T-helper 9 cell (primary cell): ENCODE measurements at regions not wholly inside any gene's neighbourhood (a gene's known extent, or its start where the extent isn't known, plus 50 kb on each side); places are given as distances from the start of the nearest gene placed in this dataset.
"Not testable (repeated sequence)": the region's sequence is repeated elsewhere in the genome, so short reads cannot be mapped to it uniquely, and the experiment has no call there.

ENCODE experiments used
- DNase-seq: peaks from one replicate; pipeline ENCODE4 v3.0.0-alpha.2; 2020

DNA sequence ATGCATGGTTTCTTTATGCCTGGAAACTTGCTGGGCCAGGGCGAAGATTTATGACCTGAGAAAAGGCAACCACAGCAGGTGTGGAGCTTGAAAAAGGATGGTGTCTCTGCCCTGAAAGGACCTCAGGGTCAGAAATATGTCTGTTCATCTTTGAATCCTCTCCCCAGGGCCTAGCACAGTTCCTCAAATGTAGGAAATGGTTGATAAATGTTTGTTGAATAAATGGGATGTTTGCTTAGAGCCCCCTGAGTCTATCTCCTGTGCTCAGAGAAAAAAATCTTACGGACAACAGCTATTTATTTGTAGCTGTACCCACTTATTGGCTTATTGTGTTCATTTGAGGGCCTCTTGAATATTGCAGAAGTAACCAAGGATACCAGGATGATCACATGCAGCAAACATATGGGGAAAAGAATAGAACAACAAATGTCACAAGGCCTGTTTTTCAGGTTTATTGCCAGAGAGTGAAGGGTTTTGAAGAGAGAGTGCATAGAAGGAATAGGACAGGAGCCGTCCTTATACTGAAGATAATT lies 114.5 kb downstream of the KLF5 start:
- no peak for DNase-seq

DNA sequence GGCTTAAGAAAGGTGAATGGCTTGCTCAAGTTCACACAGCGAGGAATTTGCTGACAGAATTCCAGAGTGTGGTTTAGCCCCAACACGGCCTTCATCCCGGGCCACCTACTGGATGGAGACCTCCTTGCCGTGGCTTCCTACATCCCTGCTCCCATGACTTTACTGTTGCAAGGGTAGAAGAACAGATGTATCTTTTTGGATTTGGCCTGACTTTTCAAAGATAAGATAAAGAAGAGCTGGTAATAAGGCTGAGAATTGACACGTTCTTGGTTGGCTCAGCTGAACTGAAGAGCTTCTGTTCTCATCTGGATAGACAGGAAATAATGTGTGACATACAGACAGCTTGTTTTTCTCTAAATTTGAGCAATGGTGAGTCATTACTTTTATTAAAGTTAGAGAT lies 113.1 kb downstream of the KLF5 start:
- no peak for DNase-seq

DNA sequence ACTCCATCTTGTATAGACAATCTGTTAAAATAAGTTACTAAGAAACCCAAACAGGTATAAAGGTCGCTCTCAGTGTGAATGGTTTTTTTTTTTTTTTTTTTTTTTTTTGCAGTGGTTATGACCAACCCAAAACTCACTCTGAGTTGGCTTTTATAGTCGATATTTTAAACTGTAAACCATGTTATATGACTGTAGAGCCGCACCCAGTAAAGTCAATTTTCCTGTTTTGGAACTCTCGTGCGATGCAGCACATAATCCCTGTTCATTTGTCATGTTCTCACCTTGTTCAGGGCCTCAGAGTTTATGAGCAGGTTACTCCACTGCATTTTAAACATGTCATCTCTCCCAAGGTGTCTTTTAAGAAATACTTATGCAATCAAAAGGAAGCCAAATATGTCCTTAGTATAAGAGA lies 112.5 kb downstream of the KLF5 start:
- DNase-seq, result no peak

DNA sequence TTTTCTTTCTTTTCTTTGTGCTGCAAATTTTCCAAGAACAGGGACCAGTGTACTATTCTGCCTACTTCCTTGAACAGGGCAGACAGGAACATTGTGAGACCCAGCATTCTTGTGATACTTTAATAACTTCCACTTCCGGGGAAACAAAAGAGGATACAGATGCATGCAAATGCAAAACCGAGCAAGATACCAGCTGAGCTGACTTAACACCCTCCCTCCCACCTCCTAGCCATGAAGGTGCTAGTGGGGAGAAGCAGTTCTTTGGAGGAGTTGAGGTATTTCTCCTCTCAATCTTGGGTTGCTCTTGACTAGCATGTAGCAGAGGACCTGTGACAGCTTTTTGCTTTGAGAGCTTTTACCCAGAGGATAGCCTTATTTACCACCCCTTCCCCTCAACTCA lies 111.2 kb downstream of the KLF5 start:
- no peak for DNase-seq

DNA sequence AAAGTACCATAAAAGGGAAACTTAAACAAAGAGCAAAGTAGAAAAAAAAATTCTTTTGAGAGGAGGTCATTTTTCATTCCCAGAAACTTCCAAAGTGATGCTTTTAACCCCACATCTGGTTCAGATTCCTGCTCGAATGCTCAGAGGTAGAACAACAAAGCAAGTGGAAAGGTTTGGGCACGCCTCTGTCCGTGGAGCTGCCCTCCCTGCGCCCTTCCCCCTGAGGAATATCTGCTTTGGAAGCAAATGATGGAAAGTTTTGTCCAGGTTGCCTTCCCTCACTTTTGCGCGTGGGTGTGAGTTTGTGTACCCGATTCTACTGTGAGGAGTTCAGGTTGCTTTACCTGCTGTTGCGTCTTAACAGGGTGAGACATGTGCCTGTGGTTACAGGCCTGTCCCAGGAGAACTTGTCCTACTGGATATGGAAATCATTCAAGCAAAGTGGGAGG lies 110.2 kb downstream of the KLF5 start:
- DNase-seq, result no peak

DNA sequence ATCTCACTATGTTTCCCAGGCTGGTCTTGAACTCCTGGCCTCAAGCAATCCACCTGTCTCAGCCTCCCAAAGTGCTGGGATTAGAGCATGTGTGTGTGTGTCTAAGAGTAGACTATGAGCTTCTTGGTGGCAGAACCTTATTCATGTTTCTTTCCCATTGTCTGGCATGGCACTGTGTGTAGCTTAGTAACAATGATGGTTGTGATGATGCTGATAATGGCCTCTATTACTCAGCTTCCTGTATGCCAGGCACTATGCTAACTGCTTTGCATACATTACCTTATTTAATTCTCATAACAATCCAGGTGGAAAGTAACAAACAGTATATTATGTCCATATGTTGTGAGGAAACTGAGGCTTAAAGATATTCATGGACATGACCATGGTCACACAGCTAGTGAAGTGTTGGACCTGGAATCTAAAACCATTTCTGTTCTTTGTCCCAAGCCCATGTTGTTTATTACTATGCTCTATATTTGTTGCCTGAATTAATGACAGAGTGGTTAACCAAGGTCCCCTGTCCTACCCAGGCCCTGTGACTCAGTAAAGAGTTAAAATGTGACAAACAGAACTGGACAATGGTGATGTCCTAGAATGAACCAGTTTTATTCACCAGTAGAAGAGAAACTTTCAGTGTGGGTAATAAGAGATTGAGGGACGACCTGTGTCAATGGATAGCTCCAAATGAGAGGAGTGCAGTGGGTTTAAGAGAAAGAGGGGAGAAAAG lies 109.6 kb downstream of the KLF5 start:
- no peak for DNase-seq

DNA sequence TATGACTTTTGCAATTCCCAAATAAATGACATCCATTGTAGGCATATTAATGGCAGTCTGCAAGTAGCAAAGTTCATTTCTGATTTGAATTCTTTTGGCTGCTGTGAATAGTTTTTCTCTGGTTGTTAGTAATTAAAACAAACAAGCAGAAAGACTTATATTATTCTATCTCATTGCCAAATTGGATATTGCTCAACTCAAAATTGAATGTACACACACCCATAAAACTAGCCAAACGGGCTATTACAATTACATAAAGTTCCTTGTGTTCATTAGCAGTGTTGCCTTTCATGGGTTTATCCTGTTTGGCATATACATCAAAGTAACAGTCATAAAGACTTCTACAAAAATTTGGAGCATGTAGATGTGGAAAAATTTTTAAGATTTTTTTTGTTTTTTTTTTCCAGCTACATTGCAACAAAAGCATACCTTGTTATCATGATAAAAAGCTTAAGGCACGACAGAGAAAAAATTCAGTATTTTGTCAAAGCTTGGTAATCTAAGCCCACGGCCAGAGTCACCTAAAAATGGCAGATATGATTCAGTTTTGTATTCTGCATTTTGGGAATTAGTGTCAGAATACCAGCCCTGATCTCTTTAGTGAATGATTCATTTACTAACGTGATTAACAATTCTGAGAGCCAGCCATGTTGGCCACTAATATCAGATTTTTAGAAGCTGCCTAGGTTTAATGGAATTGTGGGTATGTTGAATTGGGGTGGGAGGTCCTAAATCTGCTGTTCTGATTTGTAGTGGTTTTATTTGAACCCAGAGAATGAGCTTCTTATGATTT lies 108.4 kb downstream of the KLF5 start:
- DNase-seq, result no peak

DNA sequence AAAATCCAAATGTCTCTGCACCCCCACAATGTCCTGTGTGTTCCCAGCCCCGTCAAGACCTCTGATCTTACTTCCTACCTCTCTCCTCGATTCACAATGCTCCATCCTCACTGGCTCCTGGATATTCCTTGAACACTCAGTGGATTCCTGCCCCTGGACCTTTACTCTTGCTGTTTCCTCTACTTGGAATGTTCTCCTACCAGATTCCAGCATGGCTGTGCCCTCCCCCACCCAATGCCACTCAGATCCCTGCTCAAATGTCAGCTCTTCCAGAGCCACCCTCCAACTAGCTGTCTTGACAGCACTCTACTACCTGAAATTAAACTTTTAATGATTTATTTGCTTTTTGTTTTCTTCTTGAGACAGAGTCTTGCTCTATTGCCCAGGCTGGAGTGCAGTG lies 107.4 kb downstream of the KLF5 start:
- DNase-seq, result no peak

DNA sequence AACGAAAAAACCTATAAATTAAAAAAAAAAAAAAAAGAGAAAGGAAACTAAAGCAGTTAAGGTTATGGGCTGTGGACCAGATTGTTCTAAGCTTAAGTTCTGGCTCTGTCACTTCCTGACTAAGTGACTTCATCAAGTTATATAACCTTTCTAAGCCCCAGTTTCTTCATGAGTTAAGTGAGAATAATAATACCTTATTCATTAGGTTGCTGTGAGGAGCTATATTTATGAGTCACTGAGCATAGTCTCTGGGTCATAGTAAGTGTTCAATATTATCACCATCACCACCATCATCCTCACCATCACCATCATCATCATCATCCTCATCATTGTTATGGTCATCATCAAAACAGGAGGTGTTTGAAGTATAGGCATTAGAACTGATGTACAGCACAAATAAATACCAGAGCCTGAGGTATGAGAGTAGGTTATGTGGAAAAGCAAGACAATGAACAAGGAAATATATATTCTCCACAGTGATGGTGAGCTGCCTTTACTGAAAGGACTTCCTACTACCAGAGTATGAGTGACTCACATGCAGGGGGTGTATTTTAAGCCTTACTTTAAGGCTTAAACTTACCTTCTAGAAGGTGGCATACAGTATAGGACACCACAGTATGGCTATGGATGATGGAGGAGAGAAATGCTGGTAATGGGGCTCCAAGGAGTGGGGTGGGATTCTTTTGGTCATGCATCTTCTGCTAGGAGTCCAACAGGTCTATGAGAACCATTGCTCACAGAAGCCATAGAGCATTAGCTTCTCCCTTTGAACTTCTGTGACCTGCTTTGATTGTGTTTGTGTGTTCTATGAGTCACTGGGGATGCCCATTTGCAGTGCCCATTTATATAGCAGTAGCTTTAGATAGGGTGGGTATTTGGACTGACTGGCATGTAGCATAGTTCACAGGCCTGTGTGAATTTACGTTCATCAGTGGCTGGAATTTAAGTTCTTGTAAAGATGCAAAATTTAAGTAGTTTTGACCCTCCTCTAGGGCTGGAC lies 104.4 kb downstream of the KLF5 start:
- DNase-seq, result no peak

DNA sequence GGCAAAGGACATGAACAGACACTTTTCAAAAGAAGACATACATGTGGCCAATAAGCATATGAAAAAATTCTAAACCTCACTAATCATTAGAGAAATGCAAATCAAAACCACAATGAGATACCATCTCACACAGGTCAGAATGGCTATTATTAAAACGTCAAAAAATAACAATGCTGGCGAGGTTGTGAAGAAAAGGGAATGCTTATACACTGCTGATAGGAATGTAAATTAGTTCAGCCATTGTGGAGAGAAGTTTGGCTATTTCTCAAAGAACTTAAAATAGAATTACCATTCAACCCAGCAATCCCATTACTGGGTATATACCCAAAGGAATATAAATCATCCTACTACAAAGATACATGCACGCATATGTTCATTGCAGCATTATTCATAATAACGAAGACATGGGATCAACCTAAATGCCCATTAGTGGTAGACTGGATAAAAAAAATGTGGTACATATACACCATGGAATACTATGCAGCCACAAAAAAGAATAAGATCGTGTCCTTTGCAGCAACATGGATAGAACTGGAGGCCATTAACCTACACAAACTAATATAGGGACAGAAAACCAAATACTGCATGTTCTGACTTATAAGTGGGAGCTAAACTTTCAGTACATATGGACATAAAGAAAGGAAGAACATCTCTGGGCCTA lies 101.7 kb downstream of the KLF5 start:
- not testable (repeated sequence) for DNase-seq

DNA sequence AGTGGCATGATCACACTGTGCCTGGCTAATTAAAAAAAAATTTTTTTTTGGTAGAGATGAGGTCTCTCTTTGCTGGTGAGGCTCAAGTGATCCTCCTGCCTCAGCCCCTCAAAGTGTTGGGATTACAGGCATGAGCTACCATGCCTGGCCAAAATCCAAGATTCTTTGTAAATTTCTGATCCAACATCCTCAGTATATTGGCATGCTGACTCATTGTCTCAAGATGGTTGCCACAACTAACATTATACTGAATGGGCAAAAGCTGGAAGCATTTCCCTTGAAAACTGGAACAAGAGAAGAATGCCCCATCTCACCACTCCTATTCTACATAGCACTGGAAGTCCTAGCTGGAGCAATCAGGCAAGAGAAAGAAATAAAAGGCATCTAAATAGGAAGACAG lies 100.0 kb downstream of the KLF5 start:
- DNase-seq, result no peak

DNA sequence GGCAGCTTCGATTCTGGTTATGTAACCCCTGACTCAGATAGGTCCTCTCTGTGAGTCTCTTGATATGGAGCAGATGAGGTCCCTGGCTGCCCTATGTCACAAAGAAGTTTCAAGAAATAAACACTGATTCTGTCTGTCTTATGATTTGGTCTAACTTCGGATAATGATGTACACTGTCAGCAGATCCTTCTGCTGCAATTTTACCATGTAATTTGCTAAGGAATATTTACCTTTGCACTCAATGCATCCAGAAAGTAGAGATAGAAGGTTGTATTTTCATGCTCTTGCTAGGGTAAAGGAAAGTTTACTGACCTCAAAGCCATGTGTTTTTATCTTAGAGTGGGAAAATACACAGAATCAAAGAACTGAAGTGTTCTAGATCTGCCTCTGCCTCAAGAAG lies 98.2 kb downstream of the KLF5 start:
- no peak for DNase-seq

DNA sequence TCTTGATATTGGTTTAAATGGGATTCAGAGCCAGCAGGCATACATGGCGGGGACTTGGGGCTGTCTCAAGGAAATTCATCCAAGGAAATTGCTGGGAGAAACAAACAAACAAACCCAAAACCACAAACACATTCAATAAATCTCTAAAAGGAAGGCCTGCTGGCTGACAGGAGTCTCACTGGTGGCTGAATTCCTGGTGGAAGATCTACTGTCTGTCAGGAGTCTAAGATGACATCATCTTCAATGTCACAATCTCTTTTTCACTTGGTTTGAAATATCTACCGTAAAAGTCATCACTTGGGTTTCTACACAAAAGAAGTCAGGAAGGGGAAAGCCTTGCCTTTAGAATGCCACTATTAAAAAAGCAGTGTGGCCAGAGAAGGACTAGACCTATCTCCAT lies 87.9 kb downstream of the KLF5 start:
- DNase-seq, result no peak

DNA sequence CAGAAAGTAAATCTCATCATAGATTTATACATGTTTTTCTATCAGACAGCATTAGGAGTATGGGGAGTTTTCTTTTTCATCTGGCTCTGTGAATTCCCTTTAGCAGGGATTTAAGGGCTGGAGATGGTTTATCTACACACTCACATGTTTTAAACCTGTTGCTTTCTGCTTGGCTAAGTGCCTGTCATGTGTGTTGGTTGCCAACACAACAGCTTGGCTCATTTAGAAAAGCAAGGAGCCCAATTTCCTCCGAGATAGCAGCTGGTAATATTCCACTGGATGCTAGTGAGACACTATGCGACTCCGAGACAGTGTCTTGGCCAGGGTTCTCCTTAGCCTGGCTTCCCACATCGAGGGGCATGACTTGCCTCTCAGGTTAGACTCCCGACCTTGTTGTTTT lies 83.3 kb downstream of the KLF5 start:
- no peak for DNase-seq

DNA sequence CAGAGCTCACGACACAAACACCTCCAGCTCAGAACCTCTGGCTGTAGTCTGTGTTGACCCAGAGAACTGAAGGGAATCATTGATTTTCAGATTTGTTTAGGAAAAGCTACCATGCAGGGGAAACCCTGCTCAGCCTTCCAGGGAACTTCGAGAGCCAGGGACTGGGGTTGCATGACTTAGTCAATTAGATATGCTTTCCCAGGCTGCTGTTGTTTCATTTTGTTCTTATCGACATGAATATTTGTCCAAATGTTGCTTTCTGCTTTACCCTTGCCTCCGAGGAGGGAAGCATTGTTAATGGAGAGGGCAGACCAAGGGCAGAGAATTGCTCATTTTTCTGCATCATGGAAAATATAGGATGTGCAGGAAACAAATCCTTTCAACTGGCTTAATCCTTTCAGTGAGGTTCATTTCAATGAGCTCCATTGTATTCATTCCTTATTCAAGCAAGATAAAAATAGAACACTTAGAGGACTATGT lies 82.5 kb downstream of the KLF5 start:
- DNase-seq, result no peak

DNA sequence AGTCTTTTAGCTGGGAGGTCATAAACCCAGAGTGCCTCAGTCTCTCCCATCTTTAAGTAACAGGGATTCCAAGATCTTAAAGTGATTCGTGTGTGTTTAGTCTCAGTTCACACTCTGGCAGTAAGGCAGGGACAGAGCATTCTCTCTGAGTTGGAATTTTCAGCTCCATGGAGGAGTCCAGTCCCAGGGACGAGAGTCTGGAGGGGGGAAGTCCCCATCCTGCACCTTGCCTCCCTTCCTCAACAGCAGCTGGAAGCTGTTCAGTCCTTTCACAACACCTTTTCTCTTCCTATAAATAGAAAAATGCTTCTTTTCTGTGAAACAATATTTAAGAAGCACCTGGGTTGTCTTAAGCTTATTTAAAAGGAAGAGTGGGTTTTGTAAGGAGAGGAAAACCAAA lies 82.0 kb downstream of the KLF5 start:
- DNase-seq, result no peak

DNA sequence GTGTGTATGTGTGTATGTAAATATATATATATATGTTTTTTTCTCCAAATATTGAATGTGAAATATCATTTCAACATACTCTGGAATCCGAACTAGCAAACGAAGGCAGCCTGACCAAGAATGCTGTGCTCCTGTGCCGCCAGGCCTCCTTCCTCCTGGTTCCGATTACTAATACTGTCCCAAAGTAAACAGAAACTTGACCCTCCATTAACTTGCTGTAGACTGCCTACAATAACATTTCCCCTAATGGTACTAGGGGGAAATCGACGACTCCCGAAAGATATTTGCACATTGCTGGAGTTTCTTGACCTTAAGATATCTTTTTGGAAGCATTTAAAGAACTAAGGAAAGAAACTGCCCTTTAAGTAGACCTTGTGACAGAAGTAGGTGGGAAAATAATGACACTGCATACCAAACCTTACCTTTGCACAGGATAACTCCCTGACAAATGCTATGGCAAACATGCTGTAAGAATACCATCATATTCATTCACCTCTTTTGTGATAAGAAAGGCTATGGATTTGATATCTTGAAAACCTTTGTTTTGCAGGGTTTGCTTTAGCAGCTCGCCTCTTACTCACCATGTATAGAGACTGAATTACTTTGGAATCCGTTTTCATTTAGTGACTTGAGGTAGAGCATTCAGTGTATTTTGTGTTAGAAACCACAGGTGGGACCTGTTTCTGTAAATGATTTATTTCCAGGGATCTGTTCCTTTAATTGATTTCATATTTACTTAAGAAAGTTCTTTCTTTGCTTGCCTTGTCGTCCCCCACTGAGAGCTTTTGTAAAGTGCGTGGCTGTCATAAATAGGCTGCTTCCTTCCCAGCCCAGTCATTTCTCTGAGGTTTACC lies 80.1 kb downstream of the KLF5 start:
- DNase-seq, result no peak

DNA sequence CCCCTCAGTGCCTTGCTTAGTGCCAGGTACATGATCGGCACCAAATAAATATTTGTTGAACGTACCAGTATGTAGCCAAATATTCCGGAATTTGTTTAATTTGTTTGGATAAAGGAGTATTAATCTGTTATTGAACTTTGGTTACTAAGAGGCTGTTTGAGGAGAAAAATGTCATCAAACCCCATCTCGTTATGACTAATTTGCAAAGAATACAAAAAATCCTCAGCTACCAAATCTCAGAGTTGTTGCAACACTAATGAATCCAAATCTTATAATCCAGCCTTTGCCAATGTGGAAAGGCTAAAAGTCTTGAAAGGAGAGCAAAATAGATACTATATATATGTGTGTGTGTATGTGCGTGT lies 79.5 kb downstream of the KLF5 start:
- DNase-seq, result no peak

DNA sequence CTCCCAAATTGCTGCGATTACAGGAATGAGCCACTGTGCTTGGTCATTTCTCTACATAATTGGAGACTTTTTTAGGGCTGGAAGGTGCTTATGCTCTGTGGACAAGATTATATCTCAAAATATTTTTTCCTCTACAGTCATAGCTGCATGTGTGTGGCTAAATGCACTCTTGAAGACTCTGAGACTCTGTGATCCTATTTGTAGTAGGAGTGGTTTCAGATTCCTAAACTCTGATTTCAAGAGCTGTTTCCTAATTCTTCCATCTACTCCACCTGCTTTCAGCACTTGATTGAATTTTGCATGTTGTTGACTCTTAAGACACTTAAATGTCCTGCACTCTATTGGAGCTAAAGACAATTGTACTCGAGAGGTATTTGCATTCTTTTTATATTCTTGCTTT lies 78.0 kb downstream of the KLF5 start:
- DNase-seq, result no peak

DNA sequence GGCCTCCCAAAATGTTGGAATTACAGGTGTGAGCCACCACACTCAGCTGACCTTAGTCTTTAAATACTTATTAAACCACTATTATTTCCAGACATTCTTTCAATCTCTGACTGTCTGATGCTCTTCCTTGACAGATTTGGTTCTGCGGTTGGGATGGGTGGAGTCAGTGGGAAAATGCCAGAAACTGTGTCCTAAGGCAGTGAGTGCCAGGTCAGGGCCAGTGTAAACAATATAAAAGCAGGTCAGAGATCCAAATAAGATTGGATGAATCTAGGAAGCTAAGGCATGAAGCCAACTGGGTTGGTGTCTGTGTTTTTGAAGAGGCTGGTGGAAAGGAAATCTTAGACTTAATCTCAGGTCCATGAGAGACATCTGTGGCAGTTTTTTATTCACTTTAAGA lies 74.7 kb downstream of the KLF5 start:
- DNase-seq, result no peak

DNA sequence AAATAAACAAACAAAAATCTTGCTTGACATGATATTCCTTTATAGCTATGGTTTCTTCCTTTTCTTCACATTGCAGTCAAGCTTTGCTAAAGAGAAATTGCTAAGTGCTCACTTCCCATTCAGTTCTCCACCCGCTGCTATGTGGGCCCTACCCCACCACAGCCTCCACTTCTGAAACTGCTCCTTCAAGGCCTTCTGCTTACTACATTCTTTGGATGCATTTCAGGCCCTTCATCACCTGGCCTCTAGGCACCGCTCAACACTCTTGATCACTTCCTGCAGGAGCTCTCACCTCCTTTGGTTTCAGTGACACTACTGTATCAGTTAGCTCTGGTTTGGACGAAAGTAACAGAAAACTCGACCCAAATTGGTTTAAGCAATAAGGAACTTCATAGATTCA lies 72.4 kb downstream of the KLF5 start:
- DNase-seq, result no peak
